ENCODE measurements at regions not wholly inside any gene's neighbourhood (a gene's known extent, or its start where the extent isn't known, plus 50 kb on each side); places are given as distances from the start of the nearest gene placed in this dataset.

DNA sequence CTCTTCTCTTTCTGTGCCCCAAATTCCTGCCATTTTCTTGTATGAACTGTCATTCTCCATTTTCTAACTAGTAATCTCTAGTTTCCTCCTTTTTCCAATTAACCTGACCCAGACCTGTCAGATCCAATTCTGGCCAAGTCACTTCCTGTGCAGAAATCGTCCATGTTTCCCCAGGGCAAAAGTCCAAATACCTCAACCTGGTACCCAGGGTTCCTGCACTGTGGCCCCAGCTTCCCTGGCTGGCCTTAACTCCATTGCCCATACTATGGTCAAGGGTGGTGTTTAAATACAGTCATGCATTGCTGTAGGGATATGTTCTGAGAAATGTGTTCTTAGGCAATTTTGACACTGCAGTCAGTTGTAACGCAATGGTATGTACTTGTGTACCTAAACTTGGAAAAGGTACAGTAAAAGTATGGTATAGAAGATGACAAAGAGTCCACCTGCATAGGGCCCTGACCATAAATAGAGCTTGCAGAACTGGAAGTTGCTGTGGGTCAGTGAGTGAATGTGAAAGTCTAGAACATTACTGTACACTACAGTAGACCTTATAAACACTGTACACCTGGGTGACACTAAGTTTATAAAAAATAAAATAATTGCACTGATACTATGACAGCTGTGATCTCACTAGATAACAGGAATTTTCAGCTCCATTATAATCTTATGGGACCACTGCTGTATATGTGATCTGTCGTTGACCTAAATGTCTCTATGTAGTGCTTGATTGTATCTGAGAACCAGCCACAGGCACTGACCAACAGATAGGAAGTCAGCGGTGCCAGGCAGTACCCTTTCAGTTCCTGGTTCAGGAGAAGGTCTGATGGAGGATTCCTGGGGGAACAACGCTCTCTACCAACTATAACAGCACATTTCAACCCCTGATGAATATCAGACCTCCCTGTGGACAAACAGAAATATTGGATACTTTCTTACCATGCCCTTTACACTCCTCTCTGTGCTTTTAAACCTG lies 336.1 kb upstream of the PROK2 start:
- DNase-seq: no peak

DNA sequence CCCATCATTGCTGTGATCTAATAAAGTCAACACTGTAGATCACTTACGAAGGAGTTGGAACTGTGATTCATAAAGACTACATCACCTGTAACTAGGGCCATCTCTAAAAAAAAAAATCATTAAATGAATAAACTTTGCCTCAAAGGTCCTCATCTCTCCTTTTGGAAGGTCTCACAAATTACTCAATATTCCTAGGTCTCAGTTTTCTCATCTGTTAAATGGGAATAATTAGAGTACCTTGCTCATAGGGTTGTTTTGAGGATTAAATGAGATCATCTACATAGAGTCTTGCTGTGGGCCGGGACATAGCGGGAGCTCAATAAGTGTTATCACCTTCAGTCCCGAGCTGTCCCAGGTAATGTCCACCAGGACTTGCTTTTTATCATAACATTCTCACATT lies 335.1 kb upstream of the PROK2 start:
- no peak for DNase-seq

DNA sequence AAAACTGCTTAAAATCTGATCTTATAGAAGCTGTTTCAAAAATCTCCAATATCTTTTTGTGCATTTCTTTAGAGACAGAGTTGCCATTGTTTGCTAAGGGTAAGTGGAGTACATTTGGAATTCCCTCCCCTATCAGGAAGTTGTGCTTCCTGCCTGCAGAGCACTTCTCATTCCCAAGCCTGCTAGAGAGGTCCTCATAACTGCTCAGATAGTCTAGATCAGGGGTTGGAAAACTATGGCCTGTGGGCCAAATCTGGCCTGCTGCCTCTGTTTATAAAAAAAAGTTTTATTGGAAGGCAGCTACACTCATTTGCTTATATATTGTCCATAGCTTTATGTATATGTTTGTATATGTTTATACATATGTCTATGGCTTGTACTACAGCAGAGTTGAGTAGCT lies 333.7 kb upstream of the PROK2 start:
- no peak for DNase-seq

DNA sequence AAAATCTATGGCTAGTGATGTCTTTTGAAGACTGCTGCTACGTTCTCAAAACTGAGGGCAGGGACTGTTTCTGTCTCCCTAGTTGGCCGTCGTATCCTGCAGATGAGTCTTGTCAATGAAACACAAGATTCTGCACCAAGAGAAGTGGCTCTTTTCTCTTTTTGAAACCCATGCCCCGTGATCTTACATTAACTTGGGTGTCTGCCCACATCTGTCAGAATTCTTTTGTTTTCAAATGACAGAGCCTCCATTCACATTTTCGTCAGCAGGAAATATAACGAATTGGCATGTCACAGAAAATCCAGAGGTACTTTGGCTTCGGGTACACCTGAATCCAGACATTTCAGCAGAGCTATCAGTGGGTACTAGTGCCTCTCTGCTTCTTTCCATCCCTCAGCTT lies 331.3 kb upstream of the PROK2 start:
- DNase-seq: no peak

DNA sequence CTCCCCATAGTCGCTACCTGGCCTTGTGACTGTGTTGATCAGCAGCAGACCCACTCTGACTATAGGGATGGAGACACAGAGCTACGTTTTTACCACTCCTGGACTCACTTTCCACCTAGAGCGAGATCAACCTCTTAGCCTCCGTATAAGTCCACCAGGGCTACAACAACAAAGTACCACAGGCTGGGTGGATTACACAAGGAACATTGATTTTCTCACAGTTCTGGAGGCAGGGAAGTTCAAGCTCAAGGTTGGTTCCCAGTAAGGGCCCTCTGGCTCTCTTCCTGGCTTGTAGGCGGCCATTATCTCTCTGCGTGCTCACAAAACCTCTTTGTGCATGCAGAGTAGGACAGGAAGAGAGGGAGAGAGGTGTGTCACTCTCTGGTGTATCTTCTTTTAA lies 330.4 kb upstream of the PROK2 start:
- no peak for DNase-seq

DNA sequence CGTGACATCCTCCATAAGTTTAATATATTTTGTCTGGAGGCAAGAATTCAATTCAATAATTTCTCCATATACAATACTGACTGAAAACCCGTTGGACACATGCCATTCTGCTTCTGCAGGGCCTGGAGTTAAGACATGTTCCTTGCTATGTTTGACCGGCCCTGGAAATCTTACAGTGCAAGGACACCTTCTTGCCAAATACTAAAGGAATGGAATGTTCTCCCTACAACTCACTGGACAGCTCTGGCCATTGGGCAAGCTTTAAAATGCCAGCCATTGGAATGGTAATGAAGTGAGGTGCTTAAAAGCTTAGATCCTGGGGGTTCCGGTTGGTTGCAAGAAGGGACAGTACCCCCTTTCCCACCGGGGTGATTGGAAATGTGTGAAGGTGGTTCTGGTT lies 329.8 kb upstream of the PROK2 start:
- no peak for DNase-seq

DNA sequence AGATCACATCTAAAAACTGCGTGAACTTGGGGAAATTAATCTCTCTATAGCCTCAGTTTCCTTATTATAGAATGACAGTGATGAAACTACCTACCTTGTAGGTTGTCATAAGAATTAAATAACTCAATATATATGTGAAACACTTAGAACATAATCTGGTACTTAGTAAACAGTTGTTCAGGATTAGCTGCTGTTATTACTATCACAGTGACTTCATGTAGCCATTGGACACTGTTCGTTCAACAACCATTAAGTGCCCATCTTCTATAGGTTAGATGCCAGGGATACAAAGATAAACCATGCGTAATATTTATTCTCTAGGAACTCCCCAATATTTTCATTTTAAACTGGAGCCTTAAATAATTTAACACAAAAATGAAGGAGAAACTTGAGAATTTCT lies 329.0 kb upstream of the PROK2 start:
- DNase-seq: no peak

DNA sequence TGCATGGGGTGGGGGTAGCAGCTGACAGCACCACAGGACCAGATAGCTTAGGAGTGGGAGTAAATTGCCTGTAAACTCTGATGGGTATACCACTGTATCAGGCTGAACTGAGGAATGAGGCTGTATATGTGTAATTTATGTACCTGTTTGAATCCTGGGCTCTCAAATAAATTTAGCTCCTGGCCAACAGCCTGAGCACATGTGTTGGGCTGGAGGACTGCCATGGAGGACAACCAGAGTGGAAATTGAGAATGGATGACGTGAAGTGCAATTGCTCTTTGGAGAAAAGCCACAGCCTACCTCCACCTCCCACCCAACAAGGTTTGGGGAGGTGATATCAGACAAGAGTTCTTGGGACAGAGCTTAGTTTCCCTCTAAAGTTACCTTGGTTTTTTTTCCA lies 328.6 kb upstream of the PROK2 start:
- no peak for DNase-seq

DNA sequence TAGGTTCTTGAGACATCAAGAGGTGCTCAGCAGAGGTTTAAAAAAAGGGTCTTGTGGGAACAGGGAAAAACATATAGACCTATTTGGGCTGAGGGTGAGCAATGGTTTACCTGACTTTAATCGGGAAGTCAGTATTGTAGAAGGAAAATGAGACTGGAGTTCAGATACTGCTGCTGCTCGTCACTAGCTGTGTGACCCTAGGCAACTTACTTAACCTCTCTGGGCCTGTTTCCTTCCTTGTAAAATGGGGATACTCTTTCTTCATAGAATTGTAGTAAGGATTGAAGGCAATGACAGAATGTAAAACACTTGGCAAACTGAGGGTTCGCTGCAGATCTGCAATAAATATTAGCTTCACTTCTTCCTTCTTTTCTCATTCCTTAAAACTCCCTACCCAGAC lies 327.5 kb upstream of the PROK2 start:
- DNase-seq: no peak

DNA sequence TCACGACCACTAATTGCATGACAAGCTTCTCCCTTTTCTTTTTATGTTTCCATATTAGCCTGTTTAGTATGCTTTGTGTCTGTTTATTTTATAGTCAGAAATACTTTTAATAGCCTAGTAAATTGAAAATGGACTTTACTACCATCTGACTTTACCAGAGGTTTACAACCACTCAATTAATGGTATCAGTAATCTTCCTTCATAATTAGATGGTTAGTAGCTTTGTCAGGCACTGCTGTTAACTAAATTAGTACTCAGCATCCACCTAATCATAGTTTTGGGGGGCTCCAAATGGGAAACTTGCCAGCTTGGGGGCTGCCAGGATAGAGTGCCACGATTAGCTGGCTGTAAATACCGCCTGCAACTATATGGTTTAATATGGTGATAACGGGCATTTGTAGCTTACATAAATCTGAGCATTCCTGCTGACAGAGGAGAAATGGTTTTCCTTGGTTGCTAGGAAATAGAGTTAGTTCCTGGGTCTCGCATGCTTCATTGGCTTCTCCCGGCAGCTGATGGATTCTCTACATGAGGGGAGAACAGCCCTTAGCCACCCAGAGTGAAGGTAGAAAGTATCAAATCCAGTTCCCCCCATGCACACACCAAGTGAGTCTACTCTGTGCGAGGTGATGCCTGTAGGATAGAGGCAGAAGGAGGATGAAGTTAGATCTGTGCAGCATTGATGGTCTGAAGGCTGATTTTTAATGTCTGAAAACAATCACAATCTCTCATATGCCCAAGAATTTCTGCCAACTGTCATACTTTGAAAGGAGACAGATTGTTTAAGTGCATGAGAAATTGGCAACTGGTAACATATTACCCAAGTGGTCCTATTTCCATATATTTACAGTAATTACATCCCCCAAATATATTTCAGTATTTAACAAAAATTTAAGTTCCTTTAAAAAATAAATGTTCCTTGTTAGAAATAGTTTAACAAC lies 326.6 kb upstream of the PROK2 start:
- no peak for DNase-seq

DNA sequence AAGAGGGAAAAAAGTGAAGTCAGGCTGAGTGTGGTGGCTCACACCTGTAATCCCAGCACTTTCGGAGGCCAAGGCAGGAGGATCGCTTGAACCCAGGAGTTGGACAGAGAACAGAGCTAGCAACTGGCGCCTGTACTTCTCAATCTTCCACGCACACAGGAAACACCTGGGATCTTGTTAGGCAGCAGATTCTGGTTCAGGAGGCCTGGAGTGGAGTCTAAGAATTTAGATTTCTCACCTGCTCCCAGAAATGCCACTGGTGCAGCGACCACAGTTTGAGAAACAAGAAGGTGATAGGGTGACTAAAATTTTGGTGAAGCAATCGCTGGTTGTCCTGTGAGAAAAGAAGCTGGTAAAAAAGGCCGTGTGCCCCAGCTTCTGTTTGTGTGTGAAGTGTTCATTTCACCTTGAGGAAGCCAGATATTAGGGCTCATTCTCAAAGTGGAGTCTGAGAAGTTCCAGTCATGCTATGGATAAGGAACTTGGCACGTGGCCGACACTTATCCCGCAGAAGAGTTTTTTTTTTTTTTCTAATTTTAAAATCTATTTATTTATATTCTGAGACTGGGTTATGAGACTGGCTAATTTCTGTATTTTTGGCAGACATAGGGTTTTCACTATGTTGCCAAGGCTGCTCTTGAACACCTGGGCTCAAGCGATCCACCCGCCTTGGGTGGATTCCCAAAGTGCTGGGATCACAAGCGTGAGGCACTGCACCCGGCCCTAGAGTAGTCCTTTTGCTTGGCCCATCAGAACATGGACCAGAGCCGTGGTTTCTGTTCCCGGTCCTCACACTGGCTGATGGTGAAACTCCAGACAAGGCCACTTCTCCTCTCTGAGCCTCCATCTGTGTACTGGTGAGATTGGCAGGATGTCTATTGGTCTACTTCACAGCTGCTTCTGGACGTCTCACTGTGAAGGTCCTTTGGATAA lies 324.6 kb upstream of the PROK2 start:
- no peak for DNase-seq

DNA sequence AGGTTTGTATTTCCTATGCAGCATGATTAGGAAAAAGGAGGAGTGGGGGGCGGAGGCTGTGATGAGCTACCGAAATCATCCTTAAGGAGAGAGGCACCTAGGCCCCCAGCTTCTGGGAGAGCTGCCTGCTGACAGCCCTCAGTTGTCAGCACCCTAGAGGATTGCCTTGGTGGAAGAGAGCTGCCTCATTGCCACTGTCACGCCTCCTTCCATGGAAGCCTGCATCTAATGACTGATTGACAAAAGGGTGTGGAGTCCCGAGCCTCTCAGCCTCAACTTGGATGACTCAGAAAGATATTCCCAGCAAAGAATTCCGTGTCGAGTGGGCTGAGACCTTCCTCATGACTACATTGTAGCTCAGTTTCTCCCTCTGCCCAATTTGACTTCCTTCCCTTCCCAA lies 320.4 kb upstream of the PROK2 start:
- DNase-seq: no peak

DNA sequence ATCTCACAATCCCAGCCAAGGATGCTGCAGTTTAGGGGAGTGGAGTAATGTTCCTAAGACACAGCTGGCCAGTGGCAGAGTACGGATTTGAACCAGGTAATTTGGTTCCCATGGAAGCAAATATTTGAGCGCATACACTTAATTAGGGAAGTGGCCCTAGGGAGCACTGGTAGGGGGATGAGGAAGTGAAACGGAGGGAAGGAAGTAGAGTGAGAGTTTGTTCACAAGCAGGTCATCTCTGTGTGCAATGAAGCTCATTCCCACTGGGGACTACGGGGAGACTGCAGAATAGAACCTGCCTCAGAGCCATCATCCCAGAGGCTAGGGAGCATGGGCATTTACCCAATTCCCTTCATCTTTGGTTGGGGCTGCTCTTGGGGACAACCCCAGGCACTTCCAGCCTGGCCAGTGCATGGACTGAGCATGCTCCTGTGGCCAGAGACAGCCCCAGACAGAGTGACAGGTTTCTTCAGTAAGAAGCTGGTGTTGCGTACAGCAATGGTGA lies 317.2 kb upstream of the PROK2 start:
- no peak for DNase-seq

DNA sequence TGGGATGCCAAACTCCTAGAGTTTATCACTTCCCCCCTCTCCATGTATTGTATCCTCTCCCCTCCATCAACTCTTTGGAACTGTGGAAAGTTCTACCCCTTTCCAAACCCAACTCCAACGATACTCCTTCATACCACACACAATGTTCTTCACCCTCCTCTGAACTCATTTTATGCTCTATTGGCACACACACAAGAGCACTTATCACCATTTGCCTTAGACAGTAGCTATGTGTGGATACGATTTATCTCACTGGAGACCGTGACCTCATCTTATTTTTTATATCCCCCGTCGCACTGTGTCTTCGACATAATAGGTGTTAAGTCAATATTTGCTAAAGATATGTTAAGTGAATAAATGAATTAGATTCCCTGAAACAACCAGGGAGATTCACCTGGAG lies 316.5 kb upstream of the PROK2 start:
- no peak for DNase-seq

DNA sequence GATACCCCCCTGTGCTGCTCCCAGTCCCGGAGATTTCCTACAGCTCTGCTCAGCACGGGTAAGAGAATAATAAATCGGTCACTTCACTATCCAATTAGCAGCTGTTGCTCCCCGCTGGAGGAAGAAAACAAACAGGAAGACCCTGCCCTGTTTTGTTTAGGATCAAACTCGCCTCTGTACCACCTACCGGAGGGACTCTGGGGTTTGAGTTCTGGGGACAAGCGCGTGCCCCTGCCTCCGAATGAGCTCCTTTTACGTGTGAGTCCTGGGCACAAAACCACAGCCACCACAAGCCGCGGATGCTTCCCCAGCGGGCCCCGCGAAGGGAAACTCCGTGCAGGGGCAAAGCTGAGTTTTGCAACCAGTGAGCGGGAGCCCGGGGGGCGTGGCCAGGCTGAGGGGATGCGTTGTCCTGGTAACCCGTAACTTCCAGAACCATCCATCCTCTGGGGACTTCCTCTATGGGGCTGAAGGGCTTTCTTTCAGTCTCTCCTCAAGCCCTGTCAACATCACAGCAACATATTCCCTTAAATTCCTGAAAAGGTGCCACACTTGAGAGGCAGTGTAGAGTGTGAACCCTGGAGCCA lies 315.7 kb upstream of the PROK2 start:
- peak; percentile 86 for DNase-seq

DNA sequence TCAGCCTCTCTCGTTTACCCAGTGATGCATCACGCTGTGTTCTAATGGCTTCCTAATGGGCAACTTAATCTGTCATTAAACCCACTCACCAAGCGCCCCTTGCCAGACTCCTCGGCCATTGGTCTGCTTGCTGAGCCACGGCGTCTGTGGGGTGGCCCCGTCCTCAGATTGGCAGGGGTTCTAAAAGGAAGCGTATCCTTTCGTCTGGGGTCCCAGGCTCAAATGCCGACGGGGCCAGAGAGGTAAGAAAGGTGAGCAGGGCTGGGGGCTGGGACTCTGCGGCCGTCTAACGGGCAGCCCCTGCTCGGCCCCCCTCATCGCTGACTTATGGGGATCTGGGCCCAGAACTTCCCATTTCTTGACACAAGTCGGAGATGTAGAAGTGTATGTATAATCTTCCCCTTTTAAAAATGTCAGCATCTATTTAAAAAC lies 315.1 kb upstream of the PROK2 start:
- no peak for DNase-seq

DNA sequence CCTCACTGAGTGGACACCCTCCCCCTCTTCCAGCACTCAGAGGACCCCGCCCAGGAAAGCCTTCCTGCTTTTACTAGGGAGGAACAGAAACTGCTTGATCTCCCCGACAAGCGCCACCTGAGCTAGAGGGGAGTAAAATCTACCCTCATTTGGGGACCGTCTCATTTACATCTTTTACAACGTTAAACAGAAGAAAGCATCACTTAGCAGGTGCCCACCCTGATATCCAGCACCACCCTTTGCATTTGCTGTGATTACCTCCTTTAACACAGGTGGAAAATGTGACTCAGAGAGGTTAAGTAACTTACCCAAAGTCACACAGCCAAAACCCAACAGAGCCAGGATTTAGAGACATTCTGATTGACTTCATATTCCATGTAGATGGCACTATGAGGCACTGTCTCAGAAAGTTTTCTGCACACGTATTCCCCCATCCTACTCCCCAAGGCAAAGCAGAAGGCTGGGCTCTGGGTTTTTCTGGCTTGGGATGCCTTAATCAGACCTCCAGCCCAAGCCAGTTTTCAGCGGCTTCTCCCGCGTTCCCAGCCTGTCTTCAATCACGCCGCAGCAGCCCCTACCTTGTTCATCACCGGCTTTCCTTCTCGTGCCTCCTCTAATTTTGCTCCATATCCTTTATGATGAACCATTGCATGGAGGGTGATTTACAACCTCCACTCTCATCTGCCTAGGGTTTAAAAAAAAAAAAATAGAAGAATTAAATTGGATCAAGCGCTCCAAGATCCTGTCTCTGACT lies 314.6 kb upstream of the PROK2 start:
- DNase-seq: no peak

DNA sequence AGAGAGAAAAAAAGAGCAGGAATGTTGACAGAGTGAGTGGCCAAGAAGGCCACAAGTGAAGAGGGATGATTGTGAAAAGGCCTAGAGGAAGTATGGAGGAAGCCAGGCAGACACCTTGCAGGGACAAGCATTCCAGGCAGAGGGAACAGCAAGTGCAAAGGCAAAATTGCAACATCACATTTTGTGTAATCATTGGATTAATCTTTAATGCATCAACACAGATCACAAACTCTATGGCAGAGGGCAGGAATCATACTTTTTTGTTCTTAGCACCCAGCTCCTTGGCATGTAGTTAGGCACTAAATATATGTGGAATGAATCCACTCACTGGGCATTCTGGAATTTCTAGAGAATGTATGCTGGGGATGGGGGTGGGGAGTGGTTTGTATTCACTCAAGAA lies 312.1 kb upstream of the PROK2 start:
- DNase-seq: no peak

DNA sequence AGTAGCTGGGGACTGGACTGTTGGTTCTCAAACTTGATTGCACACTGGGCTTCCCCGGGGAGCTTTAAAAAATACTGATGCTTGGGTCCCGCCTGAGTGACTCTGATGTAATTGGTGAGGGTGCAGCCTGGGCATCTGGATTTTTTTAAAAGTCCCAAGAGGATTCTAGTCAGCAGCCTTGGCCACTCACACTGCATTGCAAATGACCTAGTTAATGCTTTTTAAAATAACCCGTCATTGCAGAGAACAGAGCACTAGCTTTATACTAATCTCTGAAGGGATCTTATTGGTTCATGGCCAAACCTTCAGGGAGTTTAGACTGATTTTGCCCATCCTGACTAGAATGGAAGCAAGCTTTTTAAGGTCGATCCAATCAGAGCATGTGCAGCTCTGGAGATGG lies 310.6 kb upstream of the PROK2 start:
- no peak for DNase-seq

DNA sequence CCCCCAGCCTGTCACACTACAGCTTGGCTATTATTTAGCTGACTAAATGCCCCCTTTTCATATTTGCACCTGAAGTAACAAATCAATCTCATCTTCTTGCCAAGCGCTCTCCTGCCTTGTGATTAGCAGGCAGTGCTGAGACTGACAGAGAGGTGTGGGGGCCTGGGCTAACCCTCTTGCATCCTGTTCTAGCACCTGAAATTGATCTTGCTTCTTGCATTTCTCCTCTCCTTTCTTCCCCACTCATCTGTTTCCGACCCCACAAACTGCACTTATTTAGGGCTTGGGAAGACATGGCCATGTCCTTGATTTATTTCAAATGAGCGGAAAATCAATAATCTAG lies 309.0 kb upstream of the PROK2 start:
- no peak for DNase-seq

DNA sequence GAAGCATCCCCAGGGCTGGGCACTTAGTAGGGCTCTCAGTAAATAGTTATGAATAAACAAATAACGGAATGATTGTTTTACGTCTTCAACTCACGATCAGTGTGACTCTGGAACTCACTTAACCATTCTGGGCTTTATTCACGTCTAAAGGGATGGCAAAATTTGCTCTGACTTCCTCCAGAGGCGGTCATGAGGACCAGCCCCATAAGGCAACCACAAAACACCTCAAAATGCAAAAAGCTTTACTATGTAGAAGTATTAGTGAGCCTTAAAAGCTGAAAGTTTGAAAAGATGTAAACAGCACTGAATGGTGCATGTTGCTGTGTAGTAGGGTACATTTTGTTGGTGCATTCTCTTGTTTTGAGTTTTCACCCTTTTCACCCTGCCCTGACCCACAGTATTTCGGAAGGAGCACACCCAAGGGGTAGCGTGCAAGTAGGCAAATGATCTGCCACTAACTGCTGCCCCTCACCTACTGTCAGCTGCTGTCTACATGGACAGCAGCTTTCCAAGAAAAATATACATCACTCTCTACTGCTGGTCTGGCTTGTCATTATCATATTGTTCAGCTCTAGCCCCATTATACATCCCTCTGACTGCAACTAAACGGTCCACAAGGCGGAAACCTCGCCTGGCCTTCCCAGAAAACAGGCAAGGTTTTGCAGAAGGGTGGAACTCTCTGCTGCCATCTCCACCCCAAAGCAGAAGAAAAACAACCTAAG lies 308.5 kb upstream of the PROK2 start:
- DNase-seq: no peak
